ES-I3 (cell line): ENCODE measurements at regions not wholly inside any gene's neighbourhood (a gene's known extent, or its start where the extent isn't known, plus 50 kb on each side); places are given as distances from the start of the nearest gene placed in this dataset.

Source experiments
- H3K36me3 ChIP-seq: 2 replicates; pipeline ENCODE4 v1.6.1; 2013; ENCODE audit warnings: mild to moderate bottlenecking, low read length, control low read depth, moderate library complexity; ENCODE audit not compliant: insufficient read depth
- H3K4me1 ChIP-seq: 2 replicates; pipeline ENCODE4 v1.6.1; 2013; ENCODE audit warnings: mild to moderate bottlenecking, control low read depth, low read length; ENCODE audit not compliant: insufficient read depth
- H3K9ac ChIP-seq: 2 replicates; pipeline ENCODE4 v1.6.1; 2013; ENCODE audit warnings: low read depth, mild to moderate bottlenecking, low read length, moderate library complexity
- H3K9me3 ChIP-seq: 2 replicates; pipeline ENCODE4 v1.6.1; 2013; ENCODE audit warnings: mild to moderate bottlenecking, low read length, moderate library complexity; ENCODE audit not compliant: control insufficient read depth, insufficient read depth

GRCh38 chr2:52115750-52116149 lies 1083.8 kb upstream of the NRXN1 start:
- H3K9me3 ChIP-seq: no peaks in the 10 kb centered on the region; the same call in 1 of the 2 replicates
- no peaks in the 10 kb centered on the region for H3K36me3 ChIP-seq
- H3K4me1 ChIP-seq: no peaks in the 10 kb centered on the region
- no peak overlapping the region for H3K9ac ChIP-seq

- no peaks in the 10 kb centered on the region; the same call in 1 of the 2 replicates for H3K9me3 ChIP-seq
- H3K4me1 ChIP-seq: no peaks in the 10 kb centered on the region
- H3K9ac ChIP-seq: no peak overlapping the region
- no peaks in the 10 kb centered on the region for H3K36me3 ChIP-seq
Measured at GRCh38 chr2:52113338-52113737, 1081.4 kb upstream of the NRXN1 start.

GRCh38 chr2:52112141-52112540 lies 1080.2 kb upstream of the NRXN1 start:
- Histone ChIP-seq H3K9ac (no peak overlapping the region), H3K9me3 (no peaks in the 10 kb centered on the region; the same call in 1 of the 2 replicates), H3K4me1 (no peaks in the 10 kb centered on the region), H3K36me3 (no peaks in the 10 kb centered on the region)

GRCh38 chr2:52107124-52107523 lies 1075.2 kb upstream of the NRXN1 start:
- Histone ChIP-seq H3K4me1 (no peaks in the 10 kb centered on the region), H3K9me3 (no peaks in the 10 kb centered on the region; the same call in 1 of the 2 replicates), H3K9ac (no peak overlapping the region), H3K36me3 (no peaks in the 10 kb centered on the region)

GRCh38 chr2:52097071-52097470 lies 1065.1 kb upstream of the NRXN1 start:
- no peaks in the 10 kb centered on the region; the same call in 1 of the 2 replicates for H3K9me3 ChIP-seq
- no peaks in the 10 kb centered on the region for H3K4me1 ChIP-seq
- H3K9ac ChIP-seq: no peak overlapping the region
- no peaks in the 10 kb centered on the region for H3K36me3 ChIP-seq

GRCh38 chr2:52084759-52085158 lies 1052.8 kb upstream of the NRXN1 start:
- no peak overlapping the region for H3K9ac ChIP-seq
- H3K4me1 ChIP-seq: no peaks in the 10 kb centered on the region; the same call in 1 of the 2 replicates
- no peaks in the 10 kb centered on the region for H3K9me3 ChIP-seq
- H3K36me3 ChIP-seq: no peaks in the 10 kb centered on the region

- no peak overlapping the region for H3K9ac ChIP-seq
- H3K4me1 ChIP-seq: no peaks in the 10 kb centered on the region; the same call in 1 of the 2 replicates
- no peaks in the 10 kb centered on the region for H3K9me3 ChIP-seq
- H3K36me3 ChIP-seq: no peaks in the 10 kb centered on the region
Measured at GRCh38 chr2:52083214-52083613, 1051.3 kb upstream of the NRXN1 start.

GRCh38 chr2:52082646-52083045 lies 1050.7 kb upstream of the NRXN1 start:
- H3K9ac ChIP-seq: no peak overlapping the region
- H3K9me3 ChIP-seq: no peaks in the 10 kb centered on the region
- H3K4me1 ChIP-seq: no peaks in the 10 kb centered on the region; the same call in 1 of the 2 replicates
- no peaks in the 10 kb centered on the region for H3K36me3 ChIP-seq

GRCh38 chr2:52079602-52080001 lies 1047.7 kb upstream of the NRXN1 start:
- no peak overlapping the region for H3K9ac ChIP-seq
- no peaks in the 10 kb centered on the region; the same call in 1 of the 2 replicates for H3K4me1 ChIP-seq
- no peaks in the 10 kb centered on the region for H3K36me3 ChIP-seq
- no peaks in the 10 kb centered on the region for H3K9me3 ChIP-seq

- Histone ChIP-seq H3K36me3 (no peaks in the 10 kb centered on the region), H3K9ac (no peak overlapping the region), H3K9me3 (no peaks in the 10 kb centered on the region), H3K4me1 (no peaks in the 10 kb centered on the region; the same call in 1 of the 2 replicates)
Measured at GRCh38 chr2:52077159-52077558, 1045.2 kb upstream of the NRXN1 start.

- Histone ChIP-seq H3K9me3 (no peaks in the 10 kb centered on the region), H3K9ac (no peak overlapping the region), H3K4me1 (no peaks in the 10 kb centered on the region), H3K36me3 (no peaks in the 10 kb centered on the region)
Measured at GRCh38 chr2:52074130-52074719, 1042.3 kb upstream of the NRXN1 start.

- no peak overlapping the region for H3K9ac ChIP-seq
- H3K36me3 ChIP-seq: no peaks in the 10 kb centered on the region
- no peaks in the 10 kb centered on the region for H3K4me1 ChIP-seq
- H3K9me3 ChIP-seq: no peaks in the 10 kb centered on the region
Measured at GRCh38 chr2:52072949-52073348, 1041.0 kb upstream of the NRXN1 start.

- Histone ChIP-seq H3K4me1 (no peaks in the 10 kb centered on the region), H3K36me3 (no peaks in the 10 kb centered on the region), H3K9ac (no peak overlapping the region), H3K9me3 (no peaks in the 10 kb centered on the region)
Measured at GRCh38 chr2:52070665-52071064, 1038.7 kb upstream of the NRXN1 start.

- no peaks in the 10 kb centered on the region for H3K36me3 ChIP-seq
- 0 out of 2 replicates have a peak, but pooled peaks cover under 1% of the 10 kb centered on the region for H3K9me3 ChIP-seq
- no peak overlapping the region for H3K9ac ChIP-seq
- H3K4me1 ChIP-seq: no peaks in the 10 kb centered on the region
Measured at GRCh38 chr2:52064234-52064633, 1032.3 kb upstream of the NRXN1 start.

GRCh38 chr2:52054824-52055223 lies 1022.9 kb upstream of the NRXN1 start:
- peaks cover 21% of the 10 kb centered on the region for H3K9me3 ChIP-seq
- H3K36me3 ChIP-seq: no peaks in the 10 kb centered on the region
- peaks cover 21% of the 10 kb centered on the region; the same call in 1 of the 2 replicates for H3K4me1 ChIP-seq
- H3K9ac ChIP-seq: no peak overlapping the region
